Neural cell (in vitro differentiated cells): ENCODE measurements at regions not wholly inside any gene's neighbourhood (a gene's known extent, or its start where the extent isn't known, plus 50 kb on each side); places are given as distances from the start of the nearest gene placed in this dataset.

Source experiments
- CTCF ChIP-seq: fragments of 450-650 bp; IDR thresholded peaks from 2 replicates; pipeline ENCODE4 v1.5.1; 2014; ENCODE audit warnings: antibody characterized with exemption, mild to moderate bottlenecking, moderate library complexity; ENCODE audit not compliant: poor library complexity, severe bottlenecking
- RAD21 ChIP-seq: fragments of 450-650 bp; conservative IDR thresholded peaks from 2 replicates; pipeline ENCODE4 v1.6.1; 2014; ENCODE audit warnings: antibody characterized with exemption, mild to moderate bottlenecking, moderate library complexity
- REST ChIP-seq: IDR thresholded peaks from 2 replicates; pipeline ENCODE4 v1.6.1; 2012; ENCODE audit warnings: borderline replicate concordance
- SMC3 ChIP-seq: fragments of 450-650 bp; conservative IDR thresholded peaks from 2 replicates; pipeline ENCODE4 v1.6.1; 2014; ENCODE audit warnings: antibody characterized with exemption, mild to moderate bottlenecking, moderate library complexity; ENCODE audit not compliant: poor library complexity

GRCh38 chr20:57806975-57807374 lies 97.2 kb upstream of the PMEPA1 start:
- TF ChIP-seq CTCF, result no peak
- no peak for TF ChIP-seq REST
- TF ChIP-seq SMC3, result no peak
- TF ChIP-seq RAD21, result no peak
